ENCODE measurements at regions not wholly inside any gene's neighbourhood (a gene's known extent, or its start where the extent isn't known, plus 50 kb on each side); places are given as distances from the start of the nearest gene placed in this dataset.

GRCh38 chr17:72262766-72263165 lies 141.9 kb downstream of the SOX9 start:
- DNase-seq = no peak

DNA sequence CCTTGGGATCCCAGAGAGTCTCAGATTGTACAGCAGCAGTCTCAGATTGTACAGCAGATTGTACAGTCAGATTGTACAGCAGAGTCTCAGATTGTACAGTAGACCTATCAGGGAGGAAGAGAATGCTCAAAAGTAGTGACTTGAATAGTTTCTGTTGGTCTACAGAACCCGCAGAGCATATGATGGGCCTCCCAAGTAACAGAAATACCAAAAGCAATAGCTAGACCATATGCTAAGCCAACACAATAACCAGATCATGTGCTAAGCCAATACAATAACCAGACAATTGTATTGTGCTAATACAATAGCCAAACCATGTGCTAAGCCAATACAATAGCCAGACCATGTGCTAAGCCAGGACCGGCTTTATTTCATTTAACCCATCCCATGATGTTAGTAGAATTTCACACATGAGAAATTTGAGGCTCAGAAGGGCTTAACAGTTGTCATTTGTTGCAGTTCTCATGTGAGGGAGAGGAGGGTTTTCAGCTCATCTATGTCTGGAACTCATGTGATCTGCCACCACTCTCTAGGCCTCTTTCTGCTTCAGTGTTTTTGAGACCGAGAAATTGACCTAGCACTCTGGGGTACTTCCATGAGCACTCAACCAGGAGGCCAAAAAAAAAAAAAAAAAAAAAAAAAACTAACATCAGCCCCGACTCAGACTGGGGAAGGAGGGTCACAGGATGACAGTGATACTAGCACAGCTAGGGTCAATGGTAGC lies 144.0 kb downstream of the SOX9 start:
- DNase-seq = no peak

- DNase-seq = no peak
Observed at GRCh38 chr17:72266112-72266775, 145.4 kb downstream of the SOX9 start.

GRCh38 chr17:72267601-72268000 lies 146.8 kb downstream of the SOX9 start:
- DNase-seq = no peak

DNA sequence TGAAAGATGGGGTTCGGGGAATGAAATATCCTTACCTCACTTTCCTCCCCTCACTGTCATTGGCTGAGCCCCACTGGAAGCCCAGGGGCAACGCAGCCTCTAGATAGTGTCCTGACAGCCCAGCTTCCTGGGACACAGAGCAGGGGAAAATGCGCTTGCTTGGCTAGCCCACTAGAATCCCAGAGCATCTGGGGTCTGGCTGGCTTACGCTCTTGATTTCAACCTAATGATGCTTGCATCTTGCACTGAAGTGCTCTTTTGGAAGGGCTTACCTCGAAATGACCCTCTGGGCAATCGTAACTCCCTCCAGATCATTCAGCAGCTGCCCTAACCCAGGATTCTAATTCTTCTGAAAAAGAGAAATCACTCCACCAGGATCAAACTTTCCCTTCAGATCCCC lies 147.6 kb downstream of the SOX9 start:
- DNase-seq = no peak

GRCh38 chr17:72270273-72270924 lies 149.6 kb downstream of the SOX9 start:
- no peak for DNase-seq

DNA sequence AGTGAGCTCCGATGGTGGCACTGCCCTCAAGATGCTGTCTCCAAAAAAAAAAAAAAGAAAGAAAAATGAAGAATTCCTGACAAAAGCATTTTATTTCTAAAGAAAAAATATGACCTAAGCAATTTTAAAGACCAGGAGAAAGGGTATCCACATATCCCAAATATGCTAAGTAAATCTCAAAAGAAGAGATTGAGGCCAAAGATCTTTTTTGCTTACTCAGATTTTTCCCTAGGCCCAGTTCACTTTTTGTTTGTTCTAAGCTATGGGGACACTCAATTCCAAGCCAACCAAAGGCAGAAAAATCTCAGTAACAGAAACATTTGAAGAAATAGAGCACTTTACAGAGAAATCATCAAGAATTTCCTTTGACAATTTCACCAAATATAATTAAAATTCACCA lies 150.8 kb downstream of the SOX9 start:
- no peak for DNase-seq

- no peak for DNase-seq
Observed at GRCh38 chr17:72273289-72274056, 152.7 kb downstream of the SOX9 start.

DNA sequence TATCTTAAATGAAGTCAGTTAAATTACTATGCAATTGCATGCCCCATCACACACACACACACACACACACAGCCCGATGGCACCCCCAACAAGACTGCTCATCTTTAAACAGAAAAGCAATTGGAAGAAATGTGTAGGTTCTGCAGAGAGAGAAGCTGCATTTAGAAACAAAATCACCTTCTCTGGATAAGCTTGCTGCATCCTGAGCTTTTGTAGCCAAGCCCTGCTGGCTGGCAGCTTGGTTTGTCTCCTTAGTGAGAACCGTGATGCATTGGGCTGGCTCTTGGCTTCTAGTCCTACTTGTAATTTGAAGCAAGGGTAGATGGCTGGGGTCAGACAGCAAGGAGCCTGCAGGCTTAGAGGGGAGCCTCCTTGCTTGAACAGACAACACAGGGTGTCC lies 153.8 kb downstream of the SOX9 start:
- no peak for DNase-seq

DNA sequence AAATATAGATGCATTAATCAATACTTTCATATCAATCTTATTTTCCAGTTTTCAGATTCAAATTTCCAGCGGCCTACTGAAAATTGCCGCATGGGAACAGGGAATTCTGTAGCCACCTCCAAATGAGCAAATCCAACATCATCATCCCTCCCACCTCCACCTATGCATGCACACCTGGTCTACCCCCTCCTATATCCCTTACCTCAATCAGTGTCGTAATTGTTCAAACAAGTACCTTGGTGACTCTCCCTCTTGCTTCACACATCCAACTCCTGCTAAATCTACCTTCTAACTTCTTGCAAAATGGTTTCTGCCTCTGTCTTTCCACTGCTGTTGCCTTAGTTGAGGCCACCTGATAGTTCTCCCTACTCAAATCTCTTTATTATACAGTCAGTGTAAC lies 160.1 kb downstream of the SOX9 start:
- DNase-seq = no peak

GRCh38 chr17:72282439-72283029 lies 161.7 kb downstream of the SOX9 start:
- DNase-seq = no peak

DNA sequence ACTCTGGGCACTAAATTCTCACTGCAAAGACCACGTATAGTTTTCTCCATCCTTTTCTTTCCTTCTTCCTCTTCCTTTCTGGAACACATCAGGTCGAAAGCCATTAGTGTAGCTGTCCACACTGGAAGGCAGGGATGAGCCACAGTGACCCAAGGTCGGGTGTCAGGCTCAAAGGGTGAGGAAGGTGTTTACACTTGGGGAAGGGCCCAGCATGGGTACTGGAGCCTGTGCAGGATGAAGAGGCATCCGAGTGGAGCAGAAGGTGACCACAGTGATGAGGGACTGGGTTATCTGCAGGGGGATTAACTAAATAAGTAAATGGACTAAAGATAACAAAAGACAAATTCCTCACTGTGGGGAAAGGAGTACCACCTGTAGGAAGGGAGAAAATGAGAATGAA lies 164.0 kb downstream of the SOX9 start:
- no peak for DNase-seq

DNA sequence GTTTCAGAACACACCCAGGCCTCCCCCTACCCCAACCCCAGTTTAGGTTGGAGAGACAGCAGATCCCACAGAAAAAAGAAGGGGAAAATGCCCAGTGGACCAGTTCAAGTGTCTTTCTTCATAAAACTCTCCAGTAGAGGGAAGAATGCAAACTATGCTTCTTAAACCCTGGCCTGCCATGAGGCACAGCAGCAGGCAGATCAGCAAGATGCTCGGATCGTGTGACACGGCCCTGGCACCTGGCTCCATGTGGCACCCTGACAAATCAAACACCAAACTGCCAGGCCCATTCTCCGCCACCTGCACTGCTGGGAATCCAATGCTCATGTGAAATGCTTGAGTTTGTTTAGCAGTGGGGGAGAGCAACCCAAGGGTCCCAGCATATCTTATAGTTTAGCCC lies 166.8 kb downstream of the SOX9 start:
- DNase-seq = no peak

DNA sequence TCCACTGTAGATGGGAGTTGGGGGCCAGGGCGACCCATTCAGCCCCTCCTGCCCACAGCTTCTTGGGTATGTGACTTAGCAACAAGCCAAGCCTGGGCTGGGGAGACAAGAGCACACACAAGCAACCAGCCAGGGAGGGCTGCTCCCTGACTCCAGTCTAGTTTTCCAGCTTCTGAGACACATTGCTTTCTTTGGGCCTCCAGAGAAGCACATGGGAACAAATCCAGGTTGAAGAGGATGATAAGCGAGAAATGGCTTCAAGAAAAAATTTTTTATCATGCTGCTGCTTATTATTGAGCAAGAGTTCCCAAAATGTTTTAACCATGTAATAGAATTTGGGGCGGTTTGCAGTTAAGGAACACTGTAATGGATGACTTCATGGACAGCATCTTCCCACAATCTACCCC lies 173.7 kb downstream of the SOX9 start:
- no peak for DNase-seq

DNA sequence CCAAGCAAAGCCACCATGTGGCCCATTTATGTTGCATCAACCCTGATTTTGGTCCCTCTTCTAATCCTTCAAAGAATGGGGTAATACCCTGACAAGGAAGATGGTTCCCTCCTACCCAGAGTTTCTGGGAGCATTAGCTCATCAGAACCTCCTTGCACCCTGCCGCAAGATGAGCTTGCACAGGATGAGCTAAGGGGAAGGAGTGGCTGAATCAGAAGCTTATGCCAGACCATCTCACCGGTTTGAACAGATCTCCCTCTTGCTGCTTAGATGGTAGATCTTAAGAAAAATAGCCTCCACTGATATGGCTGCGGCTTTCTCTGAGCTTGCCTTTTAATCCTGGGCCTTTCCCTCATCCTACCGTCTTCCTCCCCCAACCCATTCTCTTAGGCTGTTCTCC lies 175.1 kb downstream of the SOX9 start:
- no peak for DNase-seq

- no peak for DNase-seq
Observed at GRCh38 chr17:72296456-72296855, 175.6 kb downstream of the SOX9 start.

- no peak for DNase-seq
Observed at GRCh38 chr17:72297326-72298115, 176.7 kb downstream of the SOX9 start.

GRCh38 chr17:72299100-72299499 lies 178.3 kb downstream of the SOX9 start:
- DNase-seq = no peak

- no peak for DNase-seq
Observed at GRCh38 chr17:72299592-72299991, 178.8 kb downstream of the SOX9 start.

GRCh38 chr17:72301887-72302286 lies 181.1 kb downstream of the SOX9 start:
- DNase-seq = no peak

GRCh38 chr17:72302735-72303134 lies 181.9 kb downstream of the SOX9 start:
- no peak for DNase-seq
